ENCODE measurements at regions not wholly inside any gene's neighbourhood (a gene's known extent, or its start where the extent isn't known, plus 50 kb on each side); places are given as distances from the start of the nearest gene placed in this dataset.

DNA sequence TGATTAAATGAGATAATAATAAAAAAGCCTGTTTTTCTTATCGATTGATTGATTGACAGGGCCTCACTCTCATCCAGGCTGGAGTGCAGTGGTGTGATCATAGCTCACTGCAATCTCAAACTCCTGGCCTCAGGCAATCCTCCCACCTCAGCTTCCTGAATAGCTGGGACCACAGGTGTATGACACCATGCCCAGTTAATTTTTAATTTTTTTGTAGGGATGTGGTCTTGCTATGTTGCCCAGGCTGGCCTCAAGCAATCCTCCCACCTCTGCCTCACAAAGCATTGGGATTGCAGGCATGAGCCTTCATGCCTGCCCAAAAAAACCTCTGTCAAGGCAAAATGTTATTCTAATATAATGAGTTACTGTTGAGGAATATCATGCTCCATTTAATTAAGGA is 346.4 kb upstream of the DAB1 start:
- TF ChIP-seq, protein P1, sequence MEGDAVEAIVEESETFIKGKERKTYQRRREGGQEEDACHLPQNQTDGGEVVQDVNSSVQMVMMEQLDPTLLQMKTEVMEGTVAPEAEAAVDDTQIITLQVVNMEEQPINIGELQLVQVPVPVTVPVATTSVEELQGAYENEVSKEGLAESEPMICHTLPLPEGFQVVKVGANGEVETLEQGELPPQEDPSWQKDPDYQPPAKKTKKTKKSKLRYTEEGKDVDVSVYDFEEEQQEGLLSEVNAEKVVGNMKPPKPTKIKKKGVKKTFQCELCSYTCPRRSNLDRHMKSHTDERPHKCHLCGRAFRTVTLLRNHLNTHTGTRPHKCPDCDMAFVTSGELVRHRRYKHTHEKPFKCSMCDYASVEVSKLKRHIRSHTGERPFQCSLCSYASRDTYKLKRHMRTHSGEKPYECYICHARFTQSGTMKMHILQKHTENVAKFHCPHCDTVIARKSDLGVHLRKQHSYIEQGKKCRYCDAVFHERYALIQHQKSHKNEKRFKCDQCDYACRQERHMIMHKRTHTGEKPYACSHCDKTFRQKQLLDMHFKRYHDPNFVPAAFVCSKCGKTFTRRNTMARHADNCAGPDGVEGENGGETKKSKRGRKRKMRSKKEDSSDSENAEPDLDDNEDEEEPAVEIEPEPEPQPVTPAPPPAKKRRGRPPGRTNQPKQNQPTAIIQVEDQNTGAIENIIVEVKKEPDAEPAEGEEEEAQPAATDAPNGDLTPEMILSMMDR (IDR thresholded peaks at IDR 0.05; ENCODE audit: extremely low read depth, low read depth, low read length): no peak
- Histone ChIP-seq H3K4me1 (ENCODE audit: insufficient read depth, low read length) (no peaks in the 10 kb centered on the region), H3K4me2 (ENCODE audit: insufficient read depth, low read length) (no peak overlapping the region), H3K27me3 (ENCODE audit: insufficient read depth, low read length) (no peaks in the 10 kb centered on the region), H3K79me2 (ENCODE audit: insufficient read depth, low read length) (no peaks in the 10 kb centered on the region), H3K27ac (ENCODE audit: low read depth, low read length) (no peak overlapping the region), H3K9me3 (ENCODE audit: low read depth, low read length) (no peaks in the 10 kb centered on the region), H3K4me3 (ENCODE audit: insufficient read depth, low read length) (no peak overlapping the region), H4K20me1 (ENCODE audit: insufficient read depth, low read length) (no peaks in the 10 kb centered on the region), H3K36me3 (ENCODE audit: insufficient read depth, low read length) (no peaks in the 10 kb centered on the region), H2AFZ (ENCODE audit: low read length) (no peak overlapping the region)
- no peak for DNase-seq (ENCODE audit: insufficient read length, low spot score, missing footprints)

DNA sequence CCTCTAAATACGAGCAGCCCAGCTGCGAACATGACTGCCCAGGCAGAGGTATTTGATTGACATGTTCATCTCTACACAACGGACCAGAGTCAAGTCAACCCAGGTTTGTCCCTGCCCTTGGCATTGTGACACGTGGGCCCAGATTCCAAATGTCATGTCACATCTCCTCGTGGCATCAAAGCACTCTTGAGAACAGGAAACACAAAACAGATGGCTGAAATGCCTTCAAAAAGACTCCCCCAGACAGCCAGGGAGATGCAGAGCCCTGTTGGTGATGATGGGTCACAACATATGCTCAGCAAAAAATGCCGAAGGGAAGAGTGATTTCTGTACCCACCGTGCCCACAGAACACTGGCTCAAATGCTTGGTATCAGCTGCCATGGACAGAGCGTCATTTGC is 337.8 kb upstream of the DAB1 start:
- Histone ChIP-seq H3K79me2 (ENCODE audit: insufficient read depth, low read length) (no peaks in the 10 kb centered on the region), H3K27me3 (ENCODE audit: insufficient read depth, low read length) (no peaks in the 10 kb centered on the region), H3K27ac (ENCODE audit: low read depth, low read length) (no peak overlapping the region), H3K4me1 (ENCODE audit: insufficient read depth, low read length) (no peaks in the 10 kb centered on the region), H3K36me3 (ENCODE audit: insufficient read depth, low read length) (no peaks in the 10 kb centered on the region), H3K9me3 (ENCODE audit: low read depth, low read length) (no peaks in the 10 kb centered on the region), H2AFZ (ENCODE audit: low read length) (no peak overlapping the region), H3K4me2 (ENCODE audit: insufficient read depth, low read length) (no peak overlapping the region), H4K20me1 (ENCODE audit: insufficient read depth, low read length) (no peaks in the 10 kb centered on the region), H3K4me3 (ENCODE audit: insufficient read depth, low read length) (no peak overlapping the region)
- DNase-seq (ENCODE audit: insufficient read length, low spot score, missing footprints): no peak
- TF ChIP-seq, protein P1 (IDR thresholded peaks at IDR 0.05; ENCODE audit: extremely low read depth, low read depth, low read length): no peak

DNA sequence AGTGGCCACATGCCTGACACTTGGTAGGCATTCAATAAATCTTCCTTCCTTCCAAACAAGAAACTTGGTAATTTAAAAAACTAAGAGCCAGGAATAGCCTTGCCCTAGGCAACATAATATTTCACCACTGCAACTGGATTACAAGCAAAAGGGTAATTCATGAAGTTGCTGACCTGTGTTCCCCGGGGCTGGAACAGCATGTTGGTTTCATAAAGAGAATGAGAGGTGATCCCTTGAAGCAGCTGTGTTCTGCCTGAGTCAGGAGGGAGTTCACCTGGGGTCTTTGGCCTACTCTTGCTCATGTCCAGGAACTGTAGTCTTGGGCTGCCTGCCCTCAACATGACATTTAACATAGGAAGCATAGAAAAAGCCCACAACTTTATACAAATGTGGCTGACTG is 329.0 kb upstream of the DAB1 start:
- H3K4me1 ChIP-seq (ENCODE audit: insufficient read depth, low read length): no peaks in the 10 kb centered on the region
- H3K9me3 ChIP-seq (ENCODE audit: low read depth, low read length): no peaks in the 10 kb centered on the region
- no peak overlapping the region for H2AFZ ChIP-seq (ENCODE audit: low read length)
- H3K4me2 ChIP-seq (ENCODE audit: insufficient read depth, low read length): no peak overlapping the region
- TF ChIP-seq, protein P1 (IDR thresholded peaks at IDR 0.05; ENCODE audit: extremely low read depth, low read depth, low read length): no peak
- H4K20me1 ChIP-seq (ENCODE audit: insufficient read depth, low read length): no peaks in the 10 kb centered on the region
- H3K79me2 ChIP-seq (ENCODE audit: insufficient read depth, low read length): no peaks in the 10 kb centered on the region
- DNase-seq (ENCODE audit: insufficient read length, low spot score, missing footprints): no peak
- H3K4me3 ChIP-seq (ENCODE audit: insufficient read depth, low read length): no peak overlapping the region
- H3K27me3 ChIP-seq (ENCODE audit: insufficient read depth, low read length): no peaks in the 10 kb centered on the region
- no peaks in the 10 kb centered on the region for H3K36me3 ChIP-seq (ENCODE audit: insufficient read depth, low read length)
- H3K27ac ChIP-seq (ENCODE audit: low read depth, low read length): no peak overlapping the region

DNA sequence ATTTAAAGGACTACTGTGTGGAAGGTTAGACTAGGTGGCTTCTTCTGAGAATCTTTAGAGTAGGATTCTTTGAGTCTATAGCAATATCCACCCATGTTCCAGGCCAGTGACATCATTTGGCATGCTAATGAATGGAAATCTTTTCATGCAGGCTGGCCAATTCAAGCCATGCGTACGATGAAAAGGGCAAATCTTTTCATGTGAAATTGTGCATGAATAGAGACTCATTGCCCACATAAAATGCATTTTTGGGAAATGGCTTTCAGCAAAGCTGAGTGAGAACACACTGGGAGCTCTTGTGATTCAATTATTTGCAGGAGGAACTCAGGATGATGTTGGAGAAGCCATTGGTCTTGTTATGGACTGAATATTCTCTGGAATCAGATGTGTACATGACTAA is 324.9 kb upstream of the DAB1 start:
- H3K4me3 ChIP-seq (ENCODE audit: insufficient read depth, low read length): no peak overlapping the region
- TF ChIP-seq, protein P1 (IDR thresholded peaks at IDR 0.05; ENCODE audit: extremely low read depth, low read depth, low read length): no peak
- no peaks in the 10 kb centered on the region for H4K20me1 ChIP-seq (ENCODE audit: insufficient read depth, low read length)
- H3K4me2 ChIP-seq (ENCODE audit: insufficient read depth, low read length): no peak overlapping the region
- no peaks in the 10 kb centered on the region for H3K4me1 ChIP-seq (ENCODE audit: insufficient read depth, low read length)
- H3K36me3 ChIP-seq (ENCODE audit: insufficient read depth, low read length): no peaks in the 10 kb centered on the region
- no peaks in the 10 kb centered on the region for H3K79me2 ChIP-seq (ENCODE audit: insufficient read depth, low read length)
- H3K27me3 ChIP-seq (ENCODE audit: insufficient read depth, low read length): no peaks in the 10 kb centered on the region
- H2AFZ ChIP-seq (ENCODE audit: low read length): no peak overlapping the region
- no peak for DNase-seq (ENCODE audit: insufficient read length, low spot score, missing footprints)
- H3K27ac ChIP-seq (ENCODE audit: low read depth, low read length): no peak overlapping the region
- H3K9me3 ChIP-seq (ENCODE audit: low read depth, low read length): no peaks in the 10 kb centered on the region
